ENCODE measurements at regions not wholly inside any gene's neighbourhood (a gene's known extent, or its start where the extent isn't known, plus 50 kb on each side); places are given as distances from the start of the nearest gene placed in this dataset.

DNA sequence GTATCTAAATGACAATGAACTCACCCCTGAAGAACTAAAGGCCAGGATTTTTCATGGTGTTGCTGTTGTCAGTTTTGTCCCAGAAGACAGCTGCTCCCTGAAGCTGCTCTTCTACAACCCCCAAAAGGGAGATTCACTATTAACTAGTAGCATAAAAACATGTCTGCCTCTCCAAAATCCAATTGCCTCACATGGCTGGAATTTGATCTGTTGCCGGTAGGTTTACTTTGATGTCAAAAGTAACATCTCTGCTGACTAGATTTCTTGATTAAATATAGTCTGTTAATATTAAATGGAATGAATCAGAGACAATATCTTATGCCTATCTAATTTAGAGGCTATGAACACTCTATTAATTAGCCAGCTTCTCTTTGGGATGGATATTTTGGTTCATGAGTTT lies 425.4 kb downstream of the ETS1 start:
- TF ChIP-seq, protein P1, sequence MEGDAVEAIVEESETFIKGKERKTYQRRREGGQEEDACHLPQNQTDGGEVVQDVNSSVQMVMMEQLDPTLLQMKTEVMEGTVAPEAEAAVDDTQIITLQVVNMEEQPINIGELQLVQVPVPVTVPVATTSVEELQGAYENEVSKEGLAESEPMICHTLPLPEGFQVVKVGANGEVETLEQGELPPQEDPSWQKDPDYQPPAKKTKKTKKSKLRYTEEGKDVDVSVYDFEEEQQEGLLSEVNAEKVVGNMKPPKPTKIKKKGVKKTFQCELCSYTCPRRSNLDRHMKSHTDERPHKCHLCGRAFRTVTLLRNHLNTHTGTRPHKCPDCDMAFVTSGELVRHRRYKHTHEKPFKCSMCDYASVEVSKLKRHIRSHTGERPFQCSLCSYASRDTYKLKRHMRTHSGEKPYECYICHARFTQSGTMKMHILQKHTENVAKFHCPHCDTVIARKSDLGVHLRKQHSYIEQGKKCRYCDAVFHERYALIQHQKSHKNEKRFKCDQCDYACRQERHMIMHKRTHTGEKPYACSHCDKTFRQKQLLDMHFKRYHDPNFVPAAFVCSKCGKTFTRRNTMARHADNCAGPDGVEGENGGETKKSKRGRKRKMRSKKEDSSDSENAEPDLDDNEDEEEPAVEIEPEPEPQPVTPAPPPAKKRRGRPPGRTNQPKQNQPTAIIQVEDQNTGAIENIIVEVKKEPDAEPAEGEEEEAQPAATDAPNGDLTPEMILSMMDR (IDR thresholded peaks at IDR 0.05): no peak
- TF ChIP-seq RCOR1 (IDR thresholded peaks at IDR 0.05; ENCODE audit: low read depth, low read length): no peak
- TF ChIP-seq, protein P2, sequence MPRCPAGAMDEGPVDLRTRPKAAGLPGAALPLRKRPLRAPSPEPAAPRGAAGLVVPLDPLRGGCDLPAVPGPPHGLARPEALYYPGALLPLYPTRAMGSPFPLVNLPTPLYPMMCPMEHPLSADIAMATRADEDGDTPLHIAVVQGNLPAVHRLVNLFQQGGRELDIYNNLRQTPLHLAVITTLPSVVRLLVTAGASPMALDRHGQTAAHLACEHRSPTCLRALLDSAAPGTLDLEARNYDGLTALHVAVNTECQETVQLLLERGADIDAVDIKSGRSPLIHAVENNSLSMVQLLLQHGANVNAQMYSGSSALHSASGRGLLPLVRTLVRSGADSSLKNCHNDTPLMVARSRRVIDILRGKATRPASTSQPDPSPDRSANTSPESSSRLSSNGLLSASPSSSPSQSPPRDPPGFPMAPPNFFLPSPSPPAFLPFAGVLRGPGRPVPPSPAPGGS (IDR thresholded peaks at IDR 0.05): no peak
- no peak for TF ChIP-seq GATA3 (IDR thresholded peaks at IDR 0.05; ENCODE audit: borderline replicate concordance)
- TF ChIP-seq FOSB (CRISPR knock-in tag; IDR thresholded peaks at IDR 0.05): no peak
